NCI-H748 (cell line): ENCODE measurements at regions not wholly inside any gene's neighbourhood (a gene's known extent, or its start where the extent isn't known, plus 50 kb on each side); places are given as distances from the start of the nearest gene placed in this dataset.
"Not testable (repeated sequence)": the region's sequence is repeated elsewhere in the genome, so short reads cannot be mapped to it uniquely, and the experiment has no call there.

ENCODE experiments used
- DNase-seq: peaks from one replicate; lab custom pipeline; 2025; ENCODE audit not compliant: unreplicated experiment; lab: John Stamatoyannopoulos, UW

- DNase-seq = no peak
Observed at GRCh38 chr13:68535329-68535728, 1305.2 kb upstream of the PCDH9 start.

GRCh38 chr13:68527167-68527566, 1297.0 kb upstream of the PCDH9 start:
- not testable (repeated sequence) for DNase-seq

GRCh38 chr13:68523838-68524424, 1293.8 kb upstream of the PCDH9 start:
- DNase-seq = no peak

- DNase-seq = no peak
Observed at GRCh38 chr13:68522184-68522583, 1292.0 kb upstream of the PCDH9 start.

GRCh38 chr13:68509734-68510621, 1279.8 kb upstream of the PCDH9 start:
- DNase-seq = no peak

- no peak for DNase-seq
Observed at GRCh38 chr13:68506888-68507551, 1276.9 kb upstream of the PCDH9 start.

GRCh38 chr13:68490594-68490993, 1260.5 kb upstream of the PCDH9 start:
- no peak for DNase-seq

GRCh38 chr13:68481130-68481529, 1251.0 kb upstream of the PCDH9 start:
- no peak for DNase-seq

- DNase-seq = no peak
Observed at GRCh38 chr13:68473834-68474326, 1243.7 kb upstream of the PCDH9 start.

GRCh38 chr13:68467160-68467559, 1237.0 kb upstream of the PCDH9 start:
- DNase-seq = no peak

GRCh38 chr13:68440874-68441273, 1210.7 kb upstream of the PCDH9 start:
- no peak for DNase-seq

GRCh38 chr13:68439817-68440216, 1209.7 kb upstream of the PCDH9 start:
- DNase-seq = no peak

GRCh38 chr13:68428292-68428691, 1198.2 kb upstream of the PCDH9 start:
- DNase-seq = no peak

- DNase-seq = no peak
Observed at GRCh38 chr13:68417801-68418200, 1187.7 kb upstream of the PCDH9 start.

GRCh38 chr13:68410007-68410406, 1179.9 kb upstream of the PCDH9 start:
- no peak for DNase-seq

- DNase-seq = no peak
Observed at GRCh38 chr13:68390987-68391386, 1160.9 kb upstream of the PCDH9 start.

GRCh38 chr13:68386808-68387207, 1156.7 kb upstream of the PCDH9 start:
- no peak for DNase-seq

- DNase-seq = no peak
Observed at GRCh38 chr13:68380041-68380973, 1150.2 kb upstream of the PCDH9 start.

GRCh38 chr13:68378294-68378693, 1148.2 kb upstream of the PCDH9 start:
- no peak for DNase-seq

GRCh38 chr13:68375004-68375403, 1144.9 kb upstream of the PCDH9 start:
- DNase-seq = no peak

- DNase-seq = peak; percentile 57
Observed at GRCh38 chr13:68369739-68370138, 1139.6 kb upstream of the PCDH9 start.
